Body of pancreas (tissue), 4 donors: ENCODE measurements at regions not wholly inside any gene's neighbourhood (a gene's known extent, or its start where the extent isn't known, plus 50 kb on each side); places are given as distances from the start of the nearest gene placed in this dataset.
"Not testable (repeated sequence)": the region's sequence is repeated elsewhere in the genome, so short reads cannot be mapped to it uniquely, and the experiment has no call there.

Experiments used
- ATAC-seq: fragments of 150-250 bp; one replicate; pipeline ENCODE4 v1.9.1; 2016
- DNase-seq, 4 donors: peaks; one replicate each; pipeline ENCODE4 v3.0.0-alpha.2; 2019
- H3K27ac ChIP-seq, 4 donors: fragments of 200-600 bp; sonication (generic); 1 replicate in 3 of 4; 2 replicates in 1 of 4; pipeline versions ENCODE4 v1.5.1 to v1.6.1; 2016 to 2019; ENCODE audit warnings: mild to moderate bottlenecking in 1 of 4, mixed read lengths in 1 of 4, moderate library complexity in 1 of 4
- H3K27me3 ChIP-seq, 2 donors: fragments of 200-600 bp; sonication (generic); one replicate each; pipeline ENCODE4 v1.6.0; 2016; ENCODE audit warnings: mild to moderate bottlenecking in 1 of 2
- H3K36me3 ChIP-seq, 2 donors: fragments of 200-600 bp; sonication (generic); replicated peaks in 1 of 2; 2 replicates each; pipeline ENCODE4 v1.5.1; 2016; ENCODE audit warnings: low read depth in 2 of 2; ENCODE audit not compliant: insufficient read depth in 1 of 2
- H3K4me1 ChIP-seq: fragments of 200-600 bp; sonication (generic); one replicate; pipeline ENCODE4 v1.6.0; 2016
- H3K4me3 ChIP-seq, 2 donors: fragments of 200-600 bp; sonication (generic); 1 replicate in 1 of 2; 2 replicates in 1 of 2; pipeline ENCODE4 v1.5.1; 2016 to 2019
- H3K9me3 ChIP-seq, 3 donors: fragments of 200-600 bp; sonication (generic); 1 replicate in 2 of 3; 2 replicates in 1 of 3; pipeline ENCODE4 v1.5.1; 2016
- CTCF ChIP-seq, 7 experiments: fragments of 450-650 bp in 4 of 7; fragments of 200-600 bp in 3 of 7; sonication (generic) in 3 of 7; IDR thresholded peaks; one replicate each; pipeline ENCODE4 v1.5.1; 2016 to 2019; ENCODE audit warnings: antibody characterized with exemption in 7 of 7
- POLR2A ChIP-seq, 3 donors: fragments of 450-650 bp; IDR thresholded peaks; one replicate each; pipeline ENCODE4 v1.6.1; 2016; ENCODE audit warnings: antibody characterized with exemption in 3 of 3, mild to moderate bottlenecking in 2 of 3
- WGBS, 2 donors: methylation state at CpG; one replicate each; pipeline ENCODE4 v1.1.5; 2017; 5-methylcytosine and 5-hydroxymethylcytosine counted together
- intact Hi-C: fragments of 100-400 bp; cut with DNase I; formaldehyde crosslinking; loops from one replicate; pipeline ENCODE4 v1.15.1; 2023

DNA sequence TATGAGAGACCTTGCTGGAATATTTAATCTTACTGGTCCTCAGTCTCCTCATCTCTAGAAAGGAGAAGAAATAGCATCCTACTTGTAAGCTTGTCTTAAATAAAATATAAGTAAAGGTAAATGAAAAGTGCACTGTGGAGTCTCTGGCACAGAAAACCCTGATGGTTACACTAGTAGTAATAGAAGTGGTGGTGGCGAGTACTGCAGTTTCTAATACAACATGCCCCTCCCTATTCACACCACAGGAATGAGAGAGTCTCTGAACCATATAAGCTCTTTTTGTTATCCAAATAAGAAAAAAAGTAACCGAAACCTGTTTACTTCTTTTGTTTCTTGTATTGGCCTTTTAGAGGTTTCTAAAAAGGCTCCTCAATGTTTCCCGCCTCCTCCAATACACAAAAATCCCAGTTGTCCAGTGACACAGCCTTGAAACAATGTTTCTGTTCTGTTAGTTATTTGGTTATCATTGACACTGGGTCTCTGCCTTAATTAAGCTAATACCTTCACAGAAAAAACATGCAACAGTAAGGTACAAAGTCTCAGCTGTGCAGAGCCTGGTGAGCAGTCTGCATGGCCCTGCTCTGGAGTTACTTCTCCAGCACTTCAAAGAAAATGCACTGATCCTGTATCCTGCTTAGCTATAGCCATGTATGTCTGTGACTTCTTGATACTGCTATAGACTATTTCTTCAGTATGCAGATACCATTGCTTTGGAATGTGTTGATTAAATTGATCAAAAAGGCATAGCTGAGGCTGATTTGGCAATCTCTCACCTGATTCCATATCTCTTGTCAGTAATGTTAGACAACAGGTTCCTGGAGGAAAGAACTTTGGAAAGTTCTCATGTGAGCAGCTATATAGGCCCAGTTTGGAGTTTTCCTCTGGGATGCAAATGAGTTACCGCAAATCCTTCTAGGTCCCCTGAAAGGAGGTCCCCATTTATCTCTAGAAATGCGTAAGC is 315.6 kb upstream of the IL12A start:
- Histone ChIP-seq H3K36me3 (no peaks in the 10 kb centered on the region), H3K9me3 (no peaks in the 10 kb centered on the region), H3K27me3 (no peaks in the 10 kb centered on the region), H3K27ac (no peak overlapping the region), H3K4me1 (peaks cover 8% of the 10 kb centered on the region), H3K4me3 (no peak overlapping the region)
- intact Hi-C loops: no loop called here
- TF ChIP-seq CTCF (IDR thresholded peaks at IDR 0.05): no peak
- TF ChIP-seq POLR2A (IDR thresholded peaks at IDR 0.05): no peak
- DNase-seq (no peak), ATAC-seq (no peak)
- 86 to 87% methylated on average over 5 of the region's 5 CpGs for WGBS, 2 donors

GRCh38 chr3:159674583-159674982 is 314.1 kb upstream of the IL12A start:
- Histone ChIP-seq H3K27ac (no peak overlapping the region), H3K36me3 (no peaks in the 10 kb centered on the region), H3K9me3 (no peaks in the 10 kb centered on the region), H3K4me1 (no peaks in the 10 kb centered on the region), H3K4me3 (no peak overlapping the region), H3K27me3 (no peaks in the 10 kb centered on the region)
- TF ChIP-seq CTCF (IDR thresholded peaks at IDR 0.05) (no peak), POLR2A (IDR thresholded peaks at IDR 0.05) (no peak)
- intact Hi-C loops: no loop called here
- ATAC-seq (no peak), DNase-seq (no peak)
- 68 to 77% methylated on average over 2 of the region's 2 CpGs for WGBS, 2 donors

- TF ChIP-seq CTCF (IDR thresholded peaks at IDR 0.05) (no peak), POLR2A (IDR thresholded peaks at IDR 0.05) (no peak)
- ATAC-seq (no peak), DNase-seq (no peak)
- Histone ChIP-seq H3K9me3 (no peaks in the 10 kb centered on the region), H3K4me3 (no peak overlapping the region), H3K27me3 (no peaks in the 10 kb centered on the region), H3K27ac (no peak overlapping the region), H3K4me1 (no peaks in the 10 kb centered on the region), H3K36me3 (no peaks in the 10 kb centered on the region)
- intact Hi-C loops: no loop called here
- 78 to 83% methylated on average over 4 of the region's 4 CpGs for WGBS, 2 donors
Observed at GRCh38 chr3:159675285-159675684, 313.4 kb upstream of the IL12A start.

DNA sequence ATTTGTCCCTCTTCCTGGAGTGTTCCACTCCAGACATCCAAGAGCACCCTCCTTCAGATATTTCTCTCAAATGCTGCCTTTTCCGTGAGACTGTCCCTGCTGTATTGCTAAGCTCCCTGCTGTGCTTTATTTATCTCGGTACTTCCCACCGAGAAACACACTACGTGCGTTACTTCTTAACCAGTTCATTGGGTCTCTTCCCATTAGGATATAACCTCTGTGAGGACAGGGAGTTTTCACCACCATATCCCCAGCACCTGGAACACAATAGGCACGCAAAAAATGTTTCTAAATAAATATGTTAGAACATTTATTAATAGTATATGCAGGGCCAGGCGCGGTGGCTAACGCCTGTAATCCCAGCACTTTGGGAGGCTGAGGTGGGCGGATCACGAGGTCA is 308.7 kb upstream of the IL12A start:
- no peaks in the 10 kb centered on the region for H3K9me3 ChIP-seq
- no peak overlapping the region for H3K27ac ChIP-seq
- TF ChIP-seq CTCF (IDR thresholded peaks at IDR 0.05): no peak
- TF ChIP-seq POLR2A (IDR thresholded peaks at IDR 0.05): no peak
- H3K4me3 ChIP-seq: no peak overlapping the region
- H3K36me3 ChIP-seq: no peaks in the 10 kb centered on the region
- ATAC-seq (no peak), DNase-seq (no peak)
- no peaks in the 10 kb centered on the region for H3K4me1 ChIP-seq
- intact Hi-C loops: no loop called here
- 72 to 79% methylated on average over 11 of the region's 11 CpGs for WGBS, 2 donors
- H3K27me3 ChIP-seq: no peaks in the 10 kb centered on the region

DNA sequence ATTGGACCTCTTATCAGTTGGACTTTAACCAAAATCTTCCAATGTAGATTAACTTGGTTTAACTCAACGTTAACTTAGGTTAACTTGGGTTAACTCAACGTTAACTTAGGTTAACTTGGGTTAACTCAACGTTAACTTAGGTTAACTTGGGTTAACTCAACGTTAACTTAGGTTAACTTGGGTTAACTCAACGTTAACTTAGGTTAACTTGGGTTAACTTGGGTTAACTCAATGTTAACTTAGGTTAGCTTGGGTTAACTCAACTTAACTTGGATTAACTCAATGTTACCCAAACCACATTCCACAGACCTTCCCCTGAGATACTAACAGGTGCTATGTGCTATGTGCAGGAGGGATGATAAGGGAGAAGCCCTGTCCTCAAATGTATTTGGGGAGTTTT is 306.9 kb upstream of the IL12A start:
- H3K36me3 ChIP-seq, ATAC-seq, H3K4me3 ChIP-seq, H3K9me3 ChIP-seq, H3K4me1 ChIP-seq, intact Hi-C loops, DNase-seq, H3K27me3 ChIP-seq, H3K27ac ChIP-seq: not testable (repeated sequence)
- 33 to 37% methylated on average over 5 of the region's 5 CpGs for WGBS, 2 donors
